Type B pancreatic cell (in vitro differentiated cells): ENCODE measurements at regions not wholly inside any gene's neighbourhood (a gene's known extent, or its start where the extent isn't known, plus 50 kb on each side); places are given as distances from the start of the nearest gene placed in this dataset.

Experiments
- DNase-seq: peaks from one replicate; pipeline ENCODE4 v3.0.0; 2021; ENCODE audit warnings: mixed read lengths; ENCODE audit not compliant: unreplicated experiment; ENCODE audit errors: extremely low spot score
- H3K27ac Mint-ChIP-seq: 2 replicates; pipeline ENCODE4 v1.8.0; 2021; ENCODE audit warnings: mild to moderate bottlenecking, mixed read lengths
- H3K27me3 Mint-ChIP-seq: 2 replicates; pipeline ENCODE4 v1.8.0; 2021; ENCODE audit warnings: mixed read lengths
- H3K36me3 Mint-ChIP-seq: 2 replicates; pipeline ENCODE4 v1.8.0; 2021; ENCODE audit warnings: mixed read lengths
- H3K4me1 Mint-ChIP-seq: one replicate; pipeline ENCODE4 v1.8.0; 2021; ENCODE audit warnings: mixed read lengths; ENCODE audit not compliant: unreplicated experiment
- H3K4me3 Mint-ChIP-seq: 2 replicates; pipeline ENCODE4 v1.8.0; 2021; ENCODE audit warnings: mild to moderate bottlenecking, mixed read lengths
- H3K9me3 Mint-ChIP-seq: 2 replicates; pipeline ENCODE4 v1.8.0; 2021; ENCODE audit warnings: mixed read lengths
- TF ChIP-seq, protein P1 (sequence below): fragments of 200-600 bp; sonication (generic); conservative IDR thresholded peaks from 2 replicates; pipeline ENCODE4 v1.5.0; 2021; ENCODE audit warnings: antibody characterized with exemption, mild to moderate bottlenecking

DNA sequence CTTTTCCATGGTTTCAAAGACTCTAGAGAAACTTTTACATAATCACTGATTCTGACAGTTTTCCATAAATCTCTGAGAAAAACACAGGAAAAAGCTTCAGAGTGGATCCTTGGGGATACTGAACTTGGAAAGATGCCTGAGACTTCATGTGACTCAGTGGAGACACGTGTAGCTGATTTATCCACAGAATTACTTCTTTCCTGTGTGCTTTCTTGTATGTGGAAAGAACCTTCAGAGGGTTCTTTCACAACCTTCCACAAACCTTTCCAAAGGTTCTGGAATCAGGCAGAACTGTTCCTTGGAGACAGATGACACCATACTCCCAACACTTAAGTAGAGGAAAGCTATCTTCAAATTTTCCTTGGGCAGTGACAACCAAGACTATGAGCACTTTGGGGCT is 207.2 kb downstream of the RND3 start:
- Mint-ChIP-seq H3K4me3 (no peak overlapping the region), H3K27me3 (no peaks in the 10 kb centered on the region), H3K4me1 (peaks cover 9% of the 10 kb centered on the region), H3K27ac (no peak overlapping the region), H3K9me3 (peaks cover 18% of the 10 kb centered on the region), H3K36me3 (no peaks in the 10 kb centered on the region)
- DNase-seq, result no peak
- TF ChIP-seq, protein P1, sequence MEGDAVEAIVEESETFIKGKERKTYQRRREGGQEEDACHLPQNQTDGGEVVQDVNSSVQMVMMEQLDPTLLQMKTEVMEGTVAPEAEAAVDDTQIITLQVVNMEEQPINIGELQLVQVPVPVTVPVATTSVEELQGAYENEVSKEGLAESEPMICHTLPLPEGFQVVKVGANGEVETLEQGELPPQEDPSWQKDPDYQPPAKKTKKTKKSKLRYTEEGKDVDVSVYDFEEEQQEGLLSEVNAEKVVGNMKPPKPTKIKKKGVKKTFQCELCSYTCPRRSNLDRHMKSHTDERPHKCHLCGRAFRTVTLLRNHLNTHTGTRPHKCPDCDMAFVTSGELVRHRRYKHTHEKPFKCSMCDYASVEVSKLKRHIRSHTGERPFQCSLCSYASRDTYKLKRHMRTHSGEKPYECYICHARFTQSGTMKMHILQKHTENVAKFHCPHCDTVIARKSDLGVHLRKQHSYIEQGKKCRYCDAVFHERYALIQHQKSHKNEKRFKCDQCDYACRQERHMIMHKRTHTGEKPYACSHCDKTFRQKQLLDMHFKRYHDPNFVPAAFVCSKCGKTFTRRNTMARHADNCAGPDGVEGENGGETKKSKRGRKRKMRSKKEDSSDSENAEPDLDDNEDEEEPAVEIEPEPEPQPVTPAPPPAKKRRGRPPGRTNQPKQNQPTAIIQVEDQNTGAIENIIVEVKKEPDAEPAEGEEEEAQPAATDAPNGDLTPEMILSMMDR, result no peak

DNA sequence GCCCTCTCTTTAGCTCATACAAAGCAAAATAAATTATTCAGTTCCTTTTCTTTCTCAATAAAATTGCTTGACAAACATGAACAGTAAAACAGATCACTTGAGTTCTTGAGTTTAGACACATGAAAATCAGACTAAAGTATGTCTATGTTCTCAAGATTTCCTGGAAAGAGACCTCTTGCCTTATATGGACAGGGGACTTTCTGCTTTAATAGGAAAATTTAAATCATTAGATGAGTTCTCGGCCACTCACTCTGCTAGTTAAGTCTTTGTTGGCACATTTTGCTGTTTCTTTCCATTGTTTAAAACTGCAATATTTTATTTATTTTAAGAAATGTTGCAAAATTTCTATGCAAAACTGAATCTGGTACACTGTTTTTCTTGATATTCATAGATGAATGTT is 207.8 kb downstream of the RND3 start:
- DNase-seq, result no peak
- TF ChIP-seq, protein P1, result no peak
- no peaks in the 10 kb centered on the region for H3K36me3 Mint-ChIP-seq
- H3K9me3 Mint-ChIP-seq, result peaks cover 18% of the 10 kb centered on the region
- H3K4me3 Mint-ChIP-seq, result no peak overlapping the region
- peaks cover 9% of the 10 kb centered on the region for H3K4me1 Mint-ChIP-seq
- H3K27ac Mint-ChIP-seq, result no peak overlapping the region
- H3K27me3 Mint-ChIP-seq, result no peaks in the 10 kb centered on the region

DNA sequence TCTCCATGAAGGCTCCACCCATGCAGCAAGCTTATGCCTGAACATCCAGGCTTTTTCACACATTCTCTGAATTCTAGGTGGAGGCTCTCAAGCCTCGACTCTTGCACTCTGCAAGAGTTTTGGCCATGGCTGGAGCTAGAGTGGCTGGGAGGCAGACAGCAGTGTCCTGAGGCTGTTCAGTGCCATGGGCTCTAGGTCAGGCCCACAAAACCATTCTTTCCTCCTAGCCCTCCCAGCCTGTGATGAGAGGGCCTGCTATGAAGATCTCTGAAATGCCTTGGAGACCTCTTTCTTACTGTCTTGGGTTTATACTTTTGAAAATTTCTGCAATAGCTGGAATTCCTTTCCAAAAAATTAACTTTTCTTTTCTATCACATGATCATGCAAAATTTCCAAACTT is 210.7 kb downstream of the RND3 start:
- TF ChIP-seq, protein P1, result no peak
- Mint-ChIP-seq H3K9me3 (peaks cover 18% of the 10 kb centered on the region), H3K4me1 (peaks cover 12% of the 10 kb centered on the region), H3K27ac (no peak overlapping the region), H3K36me3 (no peaks in the 10 kb centered on the region), H3K4me3 (no peak overlapping the region), H3K27me3 (no peaks in the 10 kb centered on the region)
- no peak for DNase-seq

DNA sequence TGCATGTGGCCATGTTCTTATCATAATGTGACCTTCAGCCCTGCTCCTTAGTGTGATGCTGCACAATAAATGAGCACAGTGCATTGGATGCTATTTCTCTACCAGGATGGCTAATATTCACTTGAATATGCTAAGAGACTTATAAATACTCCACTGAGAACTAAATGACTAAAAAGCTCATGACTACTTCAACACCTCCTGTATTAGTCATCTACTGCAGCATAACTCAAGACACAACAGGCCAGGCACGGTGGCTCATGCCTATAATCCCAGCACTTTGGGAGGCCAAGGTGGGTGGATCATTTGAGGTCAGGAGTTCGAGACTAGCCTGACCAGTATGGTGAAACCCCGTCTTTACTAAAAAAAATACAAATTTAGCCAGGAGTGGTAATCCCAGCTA is 213.4 kb downstream of the RND3 start:
- no peak overlapping the region for H3K4me3 Mint-ChIP-seq
- TF ChIP-seq, protein P1, result no peak
- no peak for DNase-seq
- H3K4me1 Mint-ChIP-seq, result peaks cover 6% of the 10 kb centered on the region
- H3K9me3 Mint-ChIP-seq, result peaks cover 13% of the 10 kb centered on the region
- H3K36me3 Mint-ChIP-seq, result no peaks in the 10 kb centered on the region
- H3K27ac Mint-ChIP-seq, result no peak overlapping the region
- H3K27me3 Mint-ChIP-seq, result no peaks in the 10 kb centered on the region

DNA sequence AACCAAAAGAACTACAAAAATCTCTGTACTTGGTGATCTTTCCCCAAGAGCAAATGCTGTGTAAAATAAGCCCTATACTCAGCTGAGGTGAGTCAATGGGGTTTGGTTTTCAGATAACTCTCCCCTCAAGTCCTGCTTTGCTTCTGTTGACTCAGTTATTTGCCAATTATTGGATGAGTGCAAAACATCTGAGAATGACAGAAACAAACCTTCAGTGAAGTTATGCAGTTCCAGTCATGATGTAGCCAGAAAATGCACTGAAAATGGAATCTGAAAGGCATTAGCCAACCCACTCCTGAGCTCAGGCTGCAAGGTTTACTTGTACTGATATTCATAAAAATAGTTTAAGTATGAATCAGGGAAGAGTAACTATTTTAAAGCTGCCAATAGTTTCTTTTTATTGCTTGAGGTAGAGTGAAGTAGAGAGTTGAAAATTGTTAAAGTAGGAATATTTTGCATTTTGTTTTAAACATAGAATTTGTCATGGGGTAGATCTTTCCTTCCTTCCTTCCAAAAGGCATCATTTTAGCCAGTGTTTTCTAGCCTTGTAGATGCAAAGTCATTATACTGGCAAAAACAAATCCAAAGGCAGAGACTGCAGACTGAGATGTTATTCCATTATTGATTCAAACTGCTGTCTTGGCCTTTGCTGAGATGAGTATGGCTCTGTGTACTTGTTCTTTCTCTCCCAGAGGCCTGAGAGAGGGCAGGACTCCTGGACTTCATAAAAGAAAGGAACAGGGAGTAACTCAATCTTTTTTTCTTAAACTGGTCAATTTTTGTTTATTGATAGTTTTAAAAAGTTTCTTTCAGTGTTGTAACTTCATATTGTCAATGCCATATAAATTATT is 215.3 kb downstream of the RND3 start:
- no peak for DNase-seq
- H3K36me3 Mint-ChIP-seq, result no peaks in the 10 kb centered on the region
- H3K4me3 Mint-ChIP-seq, result no peak overlapping the region
- H3K27ac Mint-ChIP-seq, result no peak overlapping the region
- TF ChIP-seq, protein P1, result no peak
- no peaks in the 10 kb centered on the region for H3K27me3 Mint-ChIP-seq
- H3K4me1 Mint-ChIP-seq, result peaks cover 14% of the 10 kb centered on the region
- H3K9me3 Mint-ChIP-seq, result peaks cover 8% of the 10 kb centered on the region
